ENCODE measurements at regions not wholly inside any gene's neighbourhood (a gene's known extent, or its start where the extent isn't known, plus 50 kb on each side); places are given as distances from the start of the nearest gene placed in this dataset.

GRCh38 chr12:25637752-25638151 is 84.7 kb upstream of the LMNTD1 start:
- no peak overlapping the region for H3K4me3 ChIP-seq (ENCODE audit: low read depth, low read length)
- TF ChIP-seq CTCF (IDR thresholded peaks at IDR 0.05; ENCODE audit: low read depth, low read length), result no peak

GRCh38 chr12:25639406-25639805 is 86.3 kb upstream of the LMNTD1 start:
- no peak overlapping the region for H3K4me3 ChIP-seq (ENCODE audit: low read depth, low read length)
- TF ChIP-seq CTCF (IDR thresholded peaks at IDR 0.05; ENCODE audit: low read depth, low read length), result no peak

GRCh38 chr12:25644979-25645378 is 91.9 kb upstream of the LMNTD1 start:
- H3K4me3 ChIP-seq (ENCODE audit: low read depth, low read length), result no peak overlapping the region

GRCh38 chr12:25645427-25645826 is 92.3 kb upstream of the LMNTD1 start:
- no peak for TF ChIP-seq CTCF (IDR thresholded peaks at IDR 0.05; ENCODE audit: low read depth, low read length)
- no peak overlapping the region for H3K4me3 ChIP-seq (ENCODE audit: low read depth, low read length)

More at GRCh38 chr12:25644979-25645378, 91.9 kb upstream of the LMNTD1 start:
- no peak for TF ChIP-seq CTCF (IDR thresholded peaks at IDR 0.05; ENCODE audit: low read depth, low read length)

GRCh38 chr12:25651931-25652330 is 98.8 kb upstream of the LMNTD1 start:
- no peak for TF ChIP-seq CTCF (IDR thresholded peaks at IDR 0.05; ENCODE audit: low read depth, low read length)
- H3K4me3 ChIP-seq (ENCODE audit: low read depth, low read length), result no peak overlapping the region

GRCh38 chr12:25652371-25652770 is 99.3 kb upstream of the LMNTD1 start:
- no peak overlapping the region for H3K4me3 ChIP-seq (ENCODE audit: low read depth, low read length)
- no peak for TF ChIP-seq CTCF (IDR thresholded peaks at IDR 0.05; ENCODE audit: low read depth, low read length)

GRCh38 chr12:25653487-25654175 is 100.5 kb upstream of the LMNTD1 start:
- no peak overlapping the region for H3K4me3 ChIP-seq (ENCODE audit: low read depth, low read length)
- no peak for TF ChIP-seq CTCF (IDR thresholded peaks at IDR 0.05; ENCODE audit: low read depth, low read length)
